Upper lobe of left lung (tissue), 6 donors: ENCODE measurements at regions not wholly inside any gene's neighbourhood (a gene's known extent, or its start where the extent isn't known, plus 50 kb on each side); places are given as distances from the start of the nearest gene placed in this dataset.

Experiments used
- ATAC-seq, 2 donors: fragments of 200-7000 bp; cut with Tn5 transposase; one replicate each; pipeline ENCODE4 v1.9.1; 2022; ENCODE audit warnings: mild to moderate bottlenecking in 2 of 2, moderate library complexity in 2 of 2; ENCODE audit not compliant: low FRiP score in 2 of 2
- DNase-seq, 2 donors: peaks; one replicate each; pipeline ENCODE4 v3.0.0-alpha.2; 2019 to 2020
- H3K27ac ChIP-seq, 4 donors: fragments of 200-600 bp; sonication (generic); one replicate each; pipeline ENCODE4 v1.5.1; 2016 to 2019
- H3K27me3 ChIP-seq, 4 donors: fragments of 200-600 bp; sonication (generic); one replicate each; pipeline ENCODE4 v1.5.1; 2017 to 2019
- H3K36me3 ChIP-seq, 4 donors: fragments of 200-600 bp; sonication (generic); one replicate each; pipeline ENCODE4 v1.5.1; 2016 to 2019
- H3K4me1 ChIP-seq, 4 donors: fragments of 200-600 bp; sonication (generic); one replicate each; pipeline ENCODE4 v1.5.1; 2018 to 2019
- H3K4me3 ChIP-seq, 4 donors: fragments of 200-600 bp; sonication (generic); one replicate each; pipeline ENCODE4 v1.5.1; 2017 to 2019; ENCODE audit warnings: mild to moderate bottlenecking in 2 of 4, moderate library complexity in 1 of 4
- H3K9me3 ChIP-seq, 4 donors: fragments of 200-600 bp; sonication (generic); one replicate each; pipeline ENCODE4 v1.5.1; 2018 to 2019
- EP300 ChIP-seq, 4 donors: sonication (generic); formaldehyde crosslinking; IDR thresholded peaks; one replicate each; pipeline ENCODE4 v1.5.1; 2017; ENCODE audit warnings: antibody characterized with exemption in 4 of 4, control low read depth in 2 of 4
- POLR2A ChIP-seq, 4 donors: fragments of 450-650 bp; IDR thresholded peaks; one replicate each; pipeline ENCODE4 v1.5.1; 2016 to 2017; ENCODE audit warnings: antibody characterized with exemption in 4 of 4, mild to moderate bottlenecking in 2 of 4
- POLR2AphosphoS5 ChIP-seq, 2 donors: sonication (generic); formaldehyde crosslinking; IDR thresholded peaks; one replicate each; pipeline ENCODE4 v1.5.1; 2017; ENCODE audit warnings: antibody characterized with exemption in 2 of 2
- WGBS, 2 donors: methylation state at CpG; one replicate each; pipeline ENCODE4 v1.1.5; 2017 to 2018; 5-methylcytosine and 5-hydroxymethylcytosine counted together
- TF ChIP-seq, protein P1 (sequence below), 6 experiments: fragments of 450-650 bp in 4 of 6; fragments of 200-600 bp in 2 of 6; sonication (generic) in 2 of 6; IDR thresholded peaks; one replicate each; pipeline ENCODE4 v1.5.1; 2016 to 2019; ENCODE audit warnings: antibody characterized with exemption in 6 of 6
- donor health status: DM: no; HTN: no; CAD: no; lungs with moderate emphysema.
- donor health status: DM: no; HTN: yes; CAD: no; lungs with severe emphysema.

DNA sequence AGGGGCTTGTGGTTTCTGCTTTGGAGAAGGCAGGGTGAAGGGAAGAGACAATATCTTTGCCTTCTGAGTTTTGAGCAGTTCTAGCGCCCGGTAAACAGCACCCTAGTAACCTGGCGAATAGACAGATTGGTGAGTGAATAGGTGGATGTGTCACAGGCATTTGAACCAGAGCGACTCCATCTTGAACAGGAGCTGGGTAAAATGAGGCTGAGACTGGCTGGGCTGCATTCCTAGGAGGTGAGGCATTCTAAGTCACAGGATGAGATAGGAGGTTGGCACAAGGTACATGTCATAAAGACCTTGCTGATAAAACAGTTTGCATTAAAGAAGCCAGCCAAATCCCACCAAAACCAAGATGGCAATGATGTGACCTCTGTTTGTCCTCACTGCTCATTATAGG is 643.6 kb upstream of the TMEM132C start:
- no peak for DNase-seq
- no peak overlapping the region for H3K27ac ChIP-seq
- no peak for ATAC-seq

GRCh38 chr12:127625176-127625771 is 641.7 kb upstream of the TMEM132C start:
- H3K4me3 ChIP-seq = no peak overlapping the region
- ATAC-seq (no peak), DNase-seq (no peak)
- H3K36me3 ChIP-seq = no peaks in the 10 kb centered on the region
- H3K27me3 ChIP-seq = no peaks in the 10 kb centered on the region
- 60 to 83% methylated on average over 5 of the region's 5 CpGs for WGBS, 2 donors
- TF ChIP-seq EP300 (IDR thresholded peaks at IDR 0.05) (no peak), POLR2A (IDR thresholded peaks at IDR 0.05) (no peak), POLR2AphosphoS5 (IDR thresholded peaks at IDR 0.05) (no peak)
- TF ChIP-seq, protein P1, sequence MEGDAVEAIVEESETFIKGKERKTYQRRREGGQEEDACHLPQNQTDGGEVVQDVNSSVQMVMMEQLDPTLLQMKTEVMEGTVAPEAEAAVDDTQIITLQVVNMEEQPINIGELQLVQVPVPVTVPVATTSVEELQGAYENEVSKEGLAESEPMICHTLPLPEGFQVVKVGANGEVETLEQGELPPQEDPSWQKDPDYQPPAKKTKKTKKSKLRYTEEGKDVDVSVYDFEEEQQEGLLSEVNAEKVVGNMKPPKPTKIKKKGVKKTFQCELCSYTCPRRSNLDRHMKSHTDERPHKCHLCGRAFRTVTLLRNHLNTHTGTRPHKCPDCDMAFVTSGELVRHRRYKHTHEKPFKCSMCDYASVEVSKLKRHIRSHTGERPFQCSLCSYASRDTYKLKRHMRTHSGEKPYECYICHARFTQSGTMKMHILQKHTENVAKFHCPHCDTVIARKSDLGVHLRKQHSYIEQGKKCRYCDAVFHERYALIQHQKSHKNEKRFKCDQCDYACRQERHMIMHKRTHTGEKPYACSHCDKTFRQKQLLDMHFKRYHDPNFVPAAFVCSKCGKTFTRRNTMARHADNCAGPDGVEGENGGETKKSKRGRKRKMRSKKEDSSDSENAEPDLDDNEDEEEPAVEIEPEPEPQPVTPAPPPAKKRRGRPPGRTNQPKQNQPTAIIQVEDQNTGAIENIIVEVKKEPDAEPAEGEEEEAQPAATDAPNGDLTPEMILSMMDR (IDR thresholded peaks at IDR 0.05) = no peak
- H3K4me1 ChIP-seq = no peaks in the 10 kb centered on the region
- no peaks in the 10 kb centered on the region for H3K9me3 ChIP-seq
- H3K27ac ChIP-seq = no peak overlapping the region

More for the DNA sequence above, 643.6 kb upstream of the TMEM132C start:
- 84 to 90% methylated on average over 4 of the region's 4 CpGs for WGBS, 2 donors
- TF ChIP-seq POLR2A (IDR thresholded peaks at IDR 0.05) = no peak
- TF ChIP-seq, protein P1 (IDR thresholded peaks at IDR 0.05) = no peak
- no peak for TF ChIP-seq POLR2AphosphoS5 (IDR thresholded peaks at IDR 0.05)
- no peak for TF ChIP-seq EP300 (IDR thresholded peaks at IDR 0.05)
- no peaks in the 10 kb centered on the region for H3K9me3 ChIP-seq
- H3K4me1 ChIP-seq = no peaks in the 10 kb centered on the region
- H3K4me3 ChIP-seq = no peak overlapping the region
- no peaks in the 10 kb centered on the region for H3K36me3 ChIP-seq
- H3K27me3 ChIP-seq = no peaks in the 10 kb centered on the region

DNA sequence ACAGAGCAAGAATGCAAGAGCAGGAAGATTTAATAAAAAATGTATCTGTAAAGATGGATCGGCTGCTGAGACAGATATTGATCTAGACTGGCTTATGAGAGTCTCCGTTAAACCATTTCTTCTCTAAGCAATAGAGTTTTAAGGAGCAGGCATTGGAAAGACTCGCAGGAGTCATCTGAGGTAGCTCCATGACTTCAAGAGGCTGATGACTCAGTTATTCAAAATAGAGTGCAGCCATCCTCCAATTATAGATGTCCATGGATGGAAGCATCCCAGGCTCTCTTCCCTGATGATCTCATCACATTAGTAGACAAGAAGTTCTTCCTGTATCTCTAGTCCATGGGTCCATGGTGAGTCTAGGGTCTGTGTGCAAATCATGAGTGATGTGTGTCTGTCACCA is 638.3 kb upstream of the TMEM132C start:
- Histone ChIP-seq H3K4me1 (no peaks in the 10 kb centered on the region), H3K27ac (no peak overlapping the region), H3K9me3 (no peaks in the 10 kb centered on the region), H3K4me3 (no peak overlapping the region), H3K27me3 (no peaks in the 10 kb centered on the region), H3K36me3 (no peaks in the 10 kb centered on the region)
- ATAC-seq = peak in 1 of 2 donors; percentile 40
- WGBS, 2 donors = 86 to 89% methylated on average over 3 of the region's 3 CpGs
- TF ChIP-seq EP300 (IDR thresholded peaks at IDR 0.05) (no peak), POLR2AphosphoS5 (IDR thresholded peaks at IDR 0.05) (no peak), POLR2A (IDR thresholded peaks at IDR 0.05) (no peak)
- TF ChIP-seq, protein P1 (IDR thresholded peaks at IDR 0.05) = no peak
- DNase-seq = no peak

- 69 to 74% methylated on average over 10 of the region's 10 CpGs for WGBS, 2 donors
- H3K36me3 ChIP-seq = no peaks in the 10 kb centered on the region
- H3K9me3 ChIP-seq = no peaks in the 10 kb centered on the region
- no peaks in the 10 kb centered on the region for H3K27me3 ChIP-seq
- no peak for TF ChIP-seq POLR2A (IDR thresholded peaks at IDR 0.05)
- no peak overlapping the region for H3K27ac ChIP-seq
- H3K4me3 ChIP-seq = no peak overlapping the region
- DNase-seq = no peak
- no peaks in the 10 kb centered on the region for H3K4me1 ChIP-seq
- no peak for ATAC-seq
These were observed 637.7 kb upstream of the TMEM132C start for GRCh38 chr12:127629066-127629820.

- Histone ChIP-seq H3K27me3 (no peaks in the 10 kb centered on the region), H3K36me3 (no peaks in the 10 kb centered on the region), H3K4me3 (no peak overlapping the region), H3K4me1 (no peaks in the 10 kb centered on the region), H3K27ac (no peak overlapping the region), H3K9me3 (no peaks in the 10 kb centered on the region)
- 88 to 90% methylated on average over 11 of the region's 11 CpGs for WGBS, 2 donors
- TF ChIP-seq POLR2A (IDR thresholded peaks at IDR 0.05) = no peak
- no peak for ATAC-seq
- no peak for DNase-seq
These were observed 634.5 kb upstream of the TMEM132C start for GRCh38 chr12:127632461-127632860.

GRCh38 chr12:127635838-127636237 is 631.1 kb upstream of the TMEM132C start:
- ATAC-seq (no peak), DNase-seq (no peak)
- 90 to 94% methylated on average over 4 of the region's 4 CpGs for WGBS, 2 donors
- no peaks in the 10 kb centered on the region for H3K9me3 ChIP-seq
- no peak overlapping the region for H3K27ac ChIP-seq
- no peak overlapping the region for H3K4me3 ChIP-seq
- no peaks in the 10 kb centered on the region for H3K27me3 ChIP-seq
- no peaks in the 10 kb centered on the region for H3K4me1 ChIP-seq
- no peaks in the 10 kb centered on the region for H3K36me3 ChIP-seq
- TF ChIP-seq, protein P1 (IDR thresholded peaks at IDR 0.05) = no peak
- TF ChIP-seq EP300 (IDR thresholded peaks at IDR 0.05) = no peak
- TF ChIP-seq POLR2A (IDR thresholded peaks at IDR 0.05) = no peak
- TF ChIP-seq POLR2AphosphoS5 (IDR thresholded peaks at IDR 0.05) = no peak
